Uterus (tissue), 3 donors: ENCODE measurements at regions not wholly inside any gene's neighbourhood (a gene's known extent, or its start where the extent isn't known, plus 50 kb on each side); places are given as distances from the start of the nearest gene placed in this dataset.

Experiments
- DNase-seq, 2 donors: peaks; one replicate each; pipeline ENCODE4 v3.0.0-alpha.2; 2019 to 2020
- H3K27ac ChIP-seq, 2 donors: fragments of 200-600 bp; sonication (generic); 1 replicate in 1 of 2; 2 replicates in 1 of 2; pipeline ENCODE4 v1.5.1; 2016 to 2018
- H3K27me3 ChIP-seq, 2 donors: fragments of 200-600 bp; sonication (generic); one replicate each; pipeline ENCODE4 v1.5.1; 2018 to 2019; ENCODE audit warnings: control low read depth in 1 of 2
- H3K36me3 ChIP-seq, 2 donors: fragments of 200-600 bp; sonication (generic); one replicate each; pipeline ENCODE4 v1.5.1; 2019; ENCODE audit warnings: control low read depth in 1 of 2
- H3K4me1 ChIP-seq, 2 donors: fragments of 200-600 bp; sonication (generic); one replicate each; pipeline ENCODE4 v1.5.1; 2018 to 2019; ENCODE audit warnings: control low read depth in 1 of 2
- H3K4me3 ChIP-seq, 2 donors: fragments of 200-600 bp; sonication (generic); 1 replicate in 1 of 2; 2 replicates in 1 of 2; pipeline ENCODE4 v1.5.1; 2018 to 2019; ENCODE audit warnings: mild to moderate bottlenecking in 1 of 2
- H3K9me3 ChIP-seq, 2 donors: fragments of 200-600 bp; sonication (generic); one replicate each; pipeline ENCODE4 v1.5.1; 2019; ENCODE audit warnings: control low read depth in 1 of 2
- POLR2A ChIP-seq, 2 donors: fragments of 450-650 bp; IDR thresholded peaks; one replicate each; pipeline ENCODE4 v1.6.1; 2016; ENCODE audit warnings: antibody characterized with exemption in 2 of 2, mild to moderate bottlenecking in 1 of 2, moderate library complexity in 1 of 2
- intact Hi-C: fragments of 100-400 bp; cut with DNase I; formaldehyde crosslinking; loops from one replicate; pipeline ENCODE4 v1.15.1; 2023; ENCODE audit warnings: low total_unique reads
- TF ChIP-seq, protein P1 (sequence below), 4 experiments: fragments of 200-600 bp in 2 of 4; fragments of 450-650 bp in 2 of 4; sonication (generic) in 2 of 4; IDR thresholded peaks; one replicate each; pipeline ENCODE4 v1.5.1; 2016 to 2019; ENCODE audit warnings: antibody characterized with exemption in 4 of 4, mild to moderate bottlenecking in 2 of 4, moderate library complexity in 1 of 4
- donor health status: DM: yes; HTN: yes; CAD: no.

DNA sequence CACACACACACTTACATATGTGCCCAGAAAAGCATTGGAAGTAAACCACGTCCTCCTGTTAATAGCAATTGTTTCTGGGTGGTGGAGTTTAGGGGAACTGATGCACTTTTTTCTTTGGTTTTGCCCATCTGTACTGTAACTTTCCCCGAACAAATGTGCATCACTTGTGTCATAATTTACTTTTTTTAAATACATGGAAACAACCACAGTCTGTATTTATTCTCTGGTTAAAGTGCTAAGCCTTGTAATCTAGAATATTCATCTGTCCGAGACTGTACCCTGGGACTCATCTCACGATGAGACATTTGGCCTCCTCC lies 61.5 kb upstream of the CD93 start:
- intact Hi-C loops, result no loop called here
- TF ChIP-seq, protein P1, sequence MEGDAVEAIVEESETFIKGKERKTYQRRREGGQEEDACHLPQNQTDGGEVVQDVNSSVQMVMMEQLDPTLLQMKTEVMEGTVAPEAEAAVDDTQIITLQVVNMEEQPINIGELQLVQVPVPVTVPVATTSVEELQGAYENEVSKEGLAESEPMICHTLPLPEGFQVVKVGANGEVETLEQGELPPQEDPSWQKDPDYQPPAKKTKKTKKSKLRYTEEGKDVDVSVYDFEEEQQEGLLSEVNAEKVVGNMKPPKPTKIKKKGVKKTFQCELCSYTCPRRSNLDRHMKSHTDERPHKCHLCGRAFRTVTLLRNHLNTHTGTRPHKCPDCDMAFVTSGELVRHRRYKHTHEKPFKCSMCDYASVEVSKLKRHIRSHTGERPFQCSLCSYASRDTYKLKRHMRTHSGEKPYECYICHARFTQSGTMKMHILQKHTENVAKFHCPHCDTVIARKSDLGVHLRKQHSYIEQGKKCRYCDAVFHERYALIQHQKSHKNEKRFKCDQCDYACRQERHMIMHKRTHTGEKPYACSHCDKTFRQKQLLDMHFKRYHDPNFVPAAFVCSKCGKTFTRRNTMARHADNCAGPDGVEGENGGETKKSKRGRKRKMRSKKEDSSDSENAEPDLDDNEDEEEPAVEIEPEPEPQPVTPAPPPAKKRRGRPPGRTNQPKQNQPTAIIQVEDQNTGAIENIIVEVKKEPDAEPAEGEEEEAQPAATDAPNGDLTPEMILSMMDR (IDR thresholded peaks at IDR 0.05), result no peak
- no peak for TF ChIP-seq POLR2A (IDR thresholded peaks at IDR 0.05)
- Histone ChIP-seq H3K27ac (peak overlapping the region; percentile 26 to 30), H3K36me3 (no peaks in the 10 kb centered on the region), H3K4me3 (no peak overlapping the region), H3K4me1 (no peaks in the 10 kb centered on the region), H3K9me3 (no peaks in the 10 kb centered on the region), H3K27me3 (no peaks in the 10 kb centered on the region)
- no peak for DNase-seq

DNA sequence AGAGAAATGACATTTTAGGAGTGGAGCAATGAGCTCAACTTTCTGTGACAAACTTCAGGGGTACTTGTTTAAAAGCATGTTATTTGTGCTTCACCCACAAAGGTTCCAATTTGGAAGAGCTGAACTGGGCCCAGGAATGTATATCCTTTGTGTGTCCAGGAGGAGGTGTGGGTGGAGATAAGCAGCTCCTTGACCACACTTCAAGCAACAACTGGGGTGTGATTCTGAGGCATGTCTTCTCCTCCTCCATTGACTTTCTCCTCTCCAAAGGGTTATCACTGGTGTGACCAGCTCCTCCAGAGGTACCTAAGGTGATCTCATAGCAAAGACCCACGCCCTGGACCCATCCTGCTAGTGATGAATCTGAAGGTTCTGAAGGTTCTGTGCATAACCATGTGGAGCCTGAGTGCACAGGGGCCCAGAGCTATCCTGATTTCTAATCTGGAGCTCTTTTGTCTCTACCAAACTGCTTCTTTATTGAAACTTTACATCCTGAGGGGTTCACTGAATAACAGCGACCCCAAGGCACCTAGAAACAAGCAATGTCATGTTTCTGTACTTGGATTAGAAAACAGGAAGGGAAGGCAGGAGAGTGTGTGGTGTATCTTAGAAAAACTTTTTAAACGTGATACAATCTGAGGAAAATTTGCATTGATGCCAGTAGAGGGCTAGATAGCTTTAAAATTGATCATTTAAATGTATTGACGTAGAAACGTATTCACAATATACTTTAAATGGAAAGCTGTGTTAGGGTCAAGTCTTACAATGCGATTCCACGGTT lies 60.9 kb upstream of the CD93 start:
- TF ChIP-seq, protein P1 (IDR thresholded peaks at IDR 0.05), result no peak
- no peak for TF ChIP-seq POLR2A (IDR thresholded peaks at IDR 0.05)

DNA sequence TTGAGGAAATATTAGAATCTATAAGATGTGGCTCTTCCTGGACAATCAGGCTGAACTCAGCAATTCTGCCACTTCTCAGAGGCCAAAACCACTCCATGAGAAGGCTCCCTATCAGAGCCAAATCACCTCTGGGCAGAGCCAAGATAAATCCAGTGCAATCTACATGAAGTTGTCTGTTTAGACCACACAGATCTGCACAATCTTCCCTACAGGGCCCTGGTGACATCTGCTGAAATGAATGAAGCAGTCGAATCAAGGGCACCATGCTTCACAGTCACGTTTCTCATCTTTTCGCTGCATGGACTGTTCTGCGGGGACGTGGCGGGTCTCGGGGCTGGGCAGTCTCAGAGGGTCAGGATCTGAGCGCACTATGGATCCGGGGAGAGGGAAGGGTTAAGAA lies 60.1 kb upstream of the CD93 start:
- no peaks in the 10 kb centered on the region for H3K36me3 ChIP-seq
- intact Hi-C loops, result no loop called here
- H3K27ac ChIP-seq, result no peak overlapping the region
- TF ChIP-seq, protein P1 (IDR thresholded peaks at IDR 0.05), result no peak
- TF ChIP-seq POLR2A (IDR thresholded peaks at IDR 0.05), result no peak
- H3K4me3 ChIP-seq, result no peak overlapping the region
- DNase-seq, result peak in 1 of 2 donors; percentile 7
- H3K9me3 ChIP-seq, result no peaks in the 10 kb centered on the region
- no peaks in the 10 kb centered on the region for H3K27me3 ChIP-seq
- H3K4me1 ChIP-seq, result no peaks in the 10 kb centered on the region

More for the DNA sequence above, 60.9 kb upstream of the CD93 start:
- H3K9me3 ChIP-seq, result no peaks in the 10 kb centered on the region
- peak overlapping the region in 1 of 2 donors; percentile 26 for H3K27ac ChIP-seq
- H3K27me3 ChIP-seq, result no peaks in the 10 kb centered on the region
- H3K4me1 ChIP-seq, result no peaks in the 10 kb centered on the region
- DNase-seq, result no peak
- H3K36me3 ChIP-seq, result no peaks in the 10 kb centered on the region
- intact Hi-C loops, result no loop called here
- no peak overlapping the region for H3K4me3 ChIP-seq

DNA sequence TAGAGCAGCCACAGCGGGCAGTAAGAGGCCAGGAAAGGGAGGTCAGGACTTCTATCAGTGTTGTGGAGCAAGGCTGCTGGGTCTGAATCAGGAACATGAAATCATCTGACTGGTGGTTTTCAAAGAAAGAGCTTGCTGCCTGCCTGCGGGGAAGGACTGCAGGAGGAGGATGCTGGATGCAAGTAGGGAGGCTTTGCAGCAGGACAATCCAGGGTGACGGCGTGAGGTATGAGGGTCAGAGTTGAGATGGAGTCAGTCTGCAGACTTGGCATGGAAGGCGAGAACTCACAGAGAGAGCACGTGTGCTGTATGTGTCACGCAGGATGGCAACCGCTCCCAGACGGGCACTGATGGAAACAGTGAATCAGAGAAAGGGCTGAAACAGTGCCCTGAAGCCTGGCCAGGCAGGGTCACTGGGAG lies 59.2 kb upstream of the CD93 start:
- no peak overlapping the region for H3K27ac ChIP-seq
- no peaks in the 10 kb centered on the region for H3K9me3 ChIP-seq
- H3K4me1 ChIP-seq, result no peaks in the 10 kb centered on the region
- no peaks in the 10 kb centered on the region for H3K27me3 ChIP-seq
- DNase-seq, result peak in 1 of 2 donors; percentile 38
- intact Hi-C loops, result no loop called here
- TF ChIP-seq, protein P1 (IDR thresholded peaks at IDR 0.05), result no peak
- no peak for TF ChIP-seq POLR2A (IDR thresholded peaks at IDR 0.05)
- H3K4me3 ChIP-seq, result no peak overlapping the region
- no peaks in the 10 kb centered on the region for H3K36me3 ChIP-seq

DNA sequence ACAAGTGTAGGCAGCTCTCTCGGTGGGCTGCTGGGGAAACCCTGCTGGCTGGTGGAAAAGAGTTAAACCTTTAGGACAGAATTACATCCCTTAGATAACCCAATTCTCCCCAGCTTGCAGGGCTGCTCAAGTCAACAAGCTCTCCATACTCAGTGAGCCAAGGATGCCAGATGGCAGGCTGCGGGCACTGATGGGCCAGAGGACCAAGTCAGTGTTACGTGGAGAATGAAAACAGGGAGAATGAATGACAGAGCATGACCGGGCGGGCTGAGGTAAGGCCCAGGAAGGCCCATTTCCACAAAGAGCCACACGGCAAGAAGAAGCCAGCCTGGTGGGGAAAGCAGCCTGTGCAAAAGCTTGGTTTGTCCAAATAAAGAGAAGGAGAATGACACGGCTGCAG lies 58.7 kb upstream of the CD93 start:
- no peaks in the 10 kb centered on the region for H3K36me3 ChIP-seq
- intact Hi-C loops, result no loop called here
- H3K9me3 ChIP-seq, result no peaks in the 10 kb centered on the region
- TF ChIP-seq, protein P1 (IDR thresholded peaks at IDR 0.05), result no peak
- TF ChIP-seq POLR2A (IDR thresholded peaks at IDR 0.05), result no peak
- H3K4me1 ChIP-seq, result no peaks in the 10 kb centered on the region
- no peak overlapping the region for H3K27ac ChIP-seq
- no peaks in the 10 kb centered on the region for H3K27me3 ChIP-seq
- no peak overlapping the region for H3K4me3 ChIP-seq
- DNase-seq, result no peak
